ENCODE measurements at regions not wholly inside any gene's neighbourhood (a gene's known extent, or its start where the extent isn't known, plus 50 kb on each side); places are given as distances from the start of the nearest gene placed in this dataset.
"Not testable (repeated sequence)": the region's sequence is repeated elsewhere in the genome, so short reads cannot be mapped to it uniquely, and the experiment has no call there.

- DNase-seq (ENCODE audit: low read depth) = no peak
These were observed 749.5 kb downstream of the FLRT2 start for GRCh38 chr14:86279405-86279804.

GRCh38 chr14:86257973-86258372 is 728.0 kb downstream of the FLRT2 start:
- DNase-seq (ENCODE audit: low read depth) = no peak

GRCh38 chr14:86243158-86243557 is 713.2 kb downstream of the FLRT2 start:
- DNase-seq (ENCODE audit: low read depth) = no peak

GRCh38 chr14:86237733-86238132 is 707.8 kb downstream of the FLRT2 start:
- no peak for DNase-seq (ENCODE audit: low read depth)

- DNase-seq (ENCODE audit: low read depth) = no peak
These were observed 691.8 kb downstream of the FLRT2 start for GRCh38 chr14:86221755-86222154.

- DNase-seq (ENCODE audit: low read depth) = no peak
These were observed 691.1 kb downstream of the FLRT2 start for GRCh38 chr14:86221000-86221399.

- DNase-seq (ENCODE audit: low read depth) = no peak
These were observed 687.6 kb downstream of the FLRT2 start for GRCh38 chr14:86217523-86217922.

- no peak for DNase-seq (ENCODE audit: low read depth)
These were observed 673.9 kb downstream of the FLRT2 start for GRCh38 chr14:86203843-86204242.

- no peak for DNase-seq (ENCODE audit: low read depth)
These were observed 666.5 kb downstream of the FLRT2 start for GRCh38 chr14:86196471-86196870.

GRCh38 chr14:86193756-86194155 is 663.8 kb downstream of the FLRT2 start:
- DNase-seq (ENCODE audit: low read depth) = no peak

GRCh38 chr14:86179980-86180379 is 650.0 kb downstream of the FLRT2 start:
- DNase-seq (ENCODE audit: low read depth) = no peak

GRCh38 chr14:86168371-86168770 is 638.4 kb downstream of the FLRT2 start:
- DNase-seq (ENCODE audit: low read depth) = no peak

GRCh38 chr14:86166541-86166940 is 636.6 kb downstream of the FLRT2 start:
- DNase-seq (ENCODE audit: low read depth) = no peak

GRCh38 chr14:86153480-86153879 is 623.5 kb downstream of the FLRT2 start:
- no peak for DNase-seq (ENCODE audit: low read depth)

GRCh38 chr14:86143248-86143647 is 613.3 kb downstream of the FLRT2 start:
- no peak for DNase-seq (ENCODE audit: low read depth)

GRCh38 chr14:86141966-86142365 is 612.0 kb downstream of the FLRT2 start:
- DNase-seq (ENCODE audit: low read depth) = no peak

GRCh38 chr14:86129426-86129825 is 599.5 kb downstream of the FLRT2 start:
- no peak for DNase-seq (ENCODE audit: low read depth)

- DNase-seq (ENCODE audit: low read depth) = no peak
These were observed 594.4 kb downstream of the FLRT2 start for GRCh38 chr14:86124328-86124727.

GRCh38 chr14:86115972-86116371 is 586.0 kb downstream of the FLRT2 start:
- DNase-seq (ENCODE audit: low read depth) = no peak

GRCh38 chr14:86110871-86111270 is 580.9 kb downstream of the FLRT2 start:
- DNase-seq (ENCODE audit: low read depth) = not testable (repeated sequence)

GRCh38 chr14:86104691-86105265 is 574.8 kb downstream of the FLRT2 start:
- DNase-seq (ENCODE audit: low read depth) = no peak

GRCh38 chr14:86094512-86094911 is 564.6 kb downstream of the FLRT2 start:
- DNase-seq (ENCODE audit: low read depth) = no peak

GRCh38 chr14:86091811-86092210 is 561.9 kb downstream of the FLRT2 start:
- no peak for DNase-seq (ENCODE audit: low read depth)

GRCh38 chr14:86088156-86088555 is 558.2 kb downstream of the FLRT2 start:
- no peak for DNase-seq (ENCODE audit: low read depth)

Measured in RPMI7951 (cell line).